ENCODE measurements at regions not wholly inside any gene's neighbourhood (a gene's known extent, or its start where the extent isn't known, plus 50 kb on each side); places are given as distances from the start of the nearest gene placed in this dataset.

DNA sequence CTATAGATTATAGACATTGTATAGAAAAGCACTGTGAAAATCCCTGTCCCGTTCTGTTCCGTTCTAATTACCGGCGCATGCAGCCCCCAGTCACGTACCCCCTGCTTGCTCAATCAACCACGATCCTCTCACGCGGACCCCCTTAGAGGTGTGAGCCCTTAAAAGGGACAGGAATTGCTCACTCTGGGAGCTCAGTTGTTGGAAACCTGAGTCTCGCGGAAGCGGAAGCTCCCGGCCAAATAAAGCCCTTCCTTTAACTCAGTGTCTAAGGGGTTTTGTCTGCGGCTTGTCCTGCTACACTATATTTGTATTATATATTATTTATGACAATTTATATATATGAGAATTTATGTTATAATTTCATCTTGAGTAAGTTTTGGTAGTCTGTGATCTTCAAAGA is 213.6 kb upstream of the AMIGO2 start:
- ATAC-seq (no peak), DNase-seq (ENCODE audit: low spot score) (no peak), FAIRE-seq (no peak)
- Histone ChIP-seq H3K4me2 (ENCODE audit: low read depth, low read length) (no peak overlapping the region), H3K4me3 (replicated peaks in 1 of 3; ENCODE audit: insufficient read depth in 1 of 3, low read depth in 2 of 3, low read length in 3 of 3) (no peak overlapping the region), H3K36me3 (replicated peaks in 1 of 2; ENCODE audit: control insufficient read depth in 1 of 2, insufficient read depth in 2 of 2, low read length in 2 of 2) (no peaks in the 10 kb centered on the region), H3K4me1 (ENCODE audit: insufficient read depth, low read length) (no peaks in the 10 kb centered on the region), H3K9me3 (ENCODE audit: low read length) (no peaks in the 10 kb centered on the region), H3K27me3 (ENCODE audit: control insufficient read depth in 1 of 2, insufficient read depth in 2 of 2, low read length in 2 of 2) (no peaks in the 10 kb centered on the region), H4K20me1 (ENCODE audit: insufficient read depth, low read length) (no peaks in the 10 kb centered on the region), H3K27ac (ENCODE audit: extremely low read length, insufficient read depth, low read length) (no peak overlapping the region), H3K9ac (ENCODE audit: insufficient read depth, low read depth, low read length) (no peak overlapping the region), H2AFZ (ENCODE audit: low read length) (no peak overlapping the region), H3K79me2 (ENCODE audit: insufficient read depth, low read length) (no peaks in the 10 kb centered on the region)
- POLR2A ChIA-PET = no interaction called here
- in situ Hi-C loops (cut with HindIII; ENCODE audit: extremely low pct_ligation_motif_present, low pct_unique_long_range_greater_than_20kb) (no loop called here), intact Hi-C loops (cut with micrococcal nuclease; ENCODE audit: unreplicated experiment) (no loop called here)
- TF ChIP-seq GATAD2A (CRISPR knock-in tag; IDR thresholded peaks at IDR 0.05) (no peak), EED (CRISPR knock-in tag; IDR thresholded peaks at IDR 0.05) (no peak), TFDP1 (CRISPR knock-in tag; IDR thresholded peaks at IDR 0.05; ENCODE audit: borderline replicate concordance) (no peak), ADNP (CRISPR knock-in tag; IDR thresholded peaks at IDR 0.05) (no peak), ESRRA (CRISPR knock-in tag; IDR thresholded peaks at IDR 0.05; ENCODE audit: low read depth) (no peak), ZNF317 (CRISPR knock-in tag; IDR thresholded peaks at IDR 0.05) (no peak), TCF12 (IDR thresholded peaks at IDR 0.05) (no peak), TCF12 (CRISPR knock-in tag; IDR thresholded peaks at IDR 0.05) (no peak), FOSL2 (CRISPR knock-in tag; IDR thresholded peaks at IDR 0.05) (no peak)
- WGBS (ENCODE audit: low lambda C conversion rate) = 73% methylated on average over 13 of the region's 13 CpGs
- CTCF ChIA-PET (ENCODE audit: low intra/inter-chr PET ratio, low total read pairs) = no interaction called here
- BruUV-seq (replicated peaks) = no TSS peak

GRCh38 chr12:47286676-47287075 is 206.9 kb upstream of the AMIGO2 start:
- in situ Hi-C loops (cut with HindIII; ENCODE audit: extremely low pct_ligation_motif_present, low pct_unique_long_range_greater_than_20kb) = no loop called here
- 31% methylated on average over 3 of the region's 3 CpGs for WGBS (ENCODE audit: low lambda C conversion rate)
- POLR2A ChIA-PET = no interaction called here
- no TSS peak for BruUV-seq (replicated peaks)
- ATAC-seq (no peak), FAIRE-seq (no peak), DNase-seq (ENCODE audit: low spot score) (no peak)
- Histone ChIP-seq H3K27me3 (ENCODE audit: control insufficient read depth in 1 of 2, insufficient read depth in 2 of 2, low read length in 2 of 2) (no peaks in the 10 kb centered on the region), H3K79me2 (ENCODE audit: insufficient read depth, low read length) (no peaks in the 10 kb centered on the region), H4K20me1 (ENCODE audit: insufficient read depth, low read length) (no peaks in the 10 kb centered on the region), H3K9me3 (ENCODE audit: low read length) (no peaks in the 10 kb centered on the region), H3K4me2 (ENCODE audit: low read depth, low read length) (no peak overlapping the region), H3K4me3 (replicated peaks in 1 of 3; ENCODE audit: insufficient read depth in 1 of 3, low read depth in 2 of 3, low read length in 3 of 3) (no peak overlapping the region), H3K36me3 (replicated peaks in 1 of 2; ENCODE audit: control insufficient read depth in 1 of 2, insufficient read depth in 2 of 2, low read length in 2 of 2) (no peaks in the 10 kb centered on the region), H3K4me1 (ENCODE audit: insufficient read depth, low read length) (no peaks in the 10 kb centered on the region), H2AFZ (ENCODE audit: low read length) (no peak overlapping the region), H3K27ac (ENCODE audit: extremely low read length, insufficient read depth, low read length) (no peak overlapping the region), H3K9ac (ENCODE audit: insufficient read depth, low read depth, low read length) (no peak overlapping the region)
- intact Hi-C loops (cut with micrococcal nuclease; ENCODE audit: unreplicated experiment) = no loop called here
- CTCF ChIA-PET (ENCODE audit: low intra/inter-chr PET ratio, low total read pairs) = no interaction called here
- TF ChIP-seq PRMT3 (CRISPR knock-in tag; IDR thresholded peaks at IDR 0.05; ENCODE audit: borderline replicate concordance, low read depth) (no peak), HNRNPH1 (optimal IDR thresholded peaks at IDR 0.05; ENCODE audit: low read depth, low read length) (no peak), ZNF720 (CRISPR knock-in tag; IDR thresholded peaks at IDR 0.05) (no peak), LCORL (IDR thresholded peaks at IDR 0.05) (no peak), LCORL (CRISPR knock-in tag; IDR thresholded peaks at IDR 0.05) (no peak), DDIT3 (CRISPR knock-in tag; IDR thresholded peaks at IDR 0.05) (no peak), ZNF350 (CRISPR knock-in tag; IDR thresholded peaks at IDR 0.05; ENCODE audit: borderline replicate concordance, low read depth) (no peak), ZBTB38 (CRISPR knock-in tag; IDR thresholded peaks at IDR 0.05) (no peak), ZMYM2 (CRISPR knock-in tag; IDR thresholded peaks at IDR 0.05) (no peak), ZKSCAN5 (CRISPR knock-in tag; IDR thresholded peaks at IDR 0.05) (no peak), ZNF34 (CRISPR knock-in tag; IDR thresholded peaks at IDR 0.05; ENCODE audit: borderline replicate concordance) (no peak), SRSF4 (IDR thresholded peaks at IDR 0.05; ENCODE audit: low read depth, low read length, poor library complexity, severe bottlenecking) (no peak), SRSF9 (IDR thresholded peaks at IDR 0.05; ENCODE audit: borderline replicate concordance, insufficient read depth, low read depth, low read length, poor library complexity, severe bottlenecking) (no peak)

All from HepG2 (cell line).